GM23338 (cell line): ENCODE measurements at regions not wholly inside any gene's neighbourhood (a gene's known extent, or its start where the extent isn't known, plus 50 kb on each side); places are given as distances from the start of the nearest gene placed in this dataset.
"Not testable (repeated sequence)": the region's sequence is repeated elsewhere in the genome, so short reads cannot be mapped to it uniquely, and the experiment has no call there.

Experiments
- ATAC-seq: fragments of 200-7000 bp; cut with Tn5 transposase; 3 replicates; pipeline ENCODE4 v1.9.1; 2020
- DNase-seq: peaks from one replicate; pipeline ENCODE4 v3.0.0-alpha.2; 2015; ENCODE audit warnings: low spot score
- H2AFZ ChIP-seq: fragments of 200-600 bp; sonication (generic); 2 replicates; pipeline ENCODE4 v1.8.0; 2016; ENCODE audit warnings: antibody characterized with exemption, mild to moderate bottlenecking, moderate library complexity
- H3F3A ChIP-seq: fragments of 200-600 bp; sonication (generic); replicated peaks from 2 replicates; pipeline ENCODE4 v1.8.0; 2017; ENCODE audit warnings: antibody characterized with exemption, mixed run types, low read depth
- H3K27ac ChIP-seq: fragments of 200-600 bp; sonication (generic); 2 replicates; pipeline ENCODE4 v1.6.1; 2016; ENCODE audit warnings: low read depth
- H3K27me3 ChIP-seq: fragments of 200-600 bp; sonication (generic); 2 replicates; pipeline ENCODE4 v1.8.0; 2016; ENCODE audit warnings: mild to moderate bottlenecking, mixed run types, moderate library complexity; ENCODE audit not compliant: insufficient read depth
- H3K36me3 ChIP-seq: fragments of 200-600 bp; sonication (generic); 2 replicates; pipeline ENCODE4 v1.8.0; 2016; ENCODE audit warnings: mild to moderate bottlenecking; ENCODE audit not compliant: insufficient read depth
- H3K4me1 ChIP-seq: fragments of 200-600 bp; sonication (generic); 2 replicates; pipeline ENCODE4 v1.8.0; 2016; ENCODE audit warnings: mild to moderate bottlenecking, moderate library complexity; ENCODE audit not compliant: insufficient read depth
- H3K4me2 ChIP-seq: fragments of 200-600 bp; sonication (generic); 2 replicates; pipeline ENCODE4 v1.7.1; 2017; ENCODE audit warnings: mixed run types
- H3K4me3 ChIP-seq: fragments of 200-600 bp; sonication (generic); 2 replicates; pipeline ENCODE4 v1.6.1; 2016; ENCODE audit warnings: mixed run types
- H3K79me2 ChIP-seq: fragments of 200-600 bp; sonication (generic); replicated peaks from 2 replicates; pipeline ENCODE4 v1.8.0; 2017; ENCODE audit warnings: mild to moderate bottlenecking; ENCODE audit not compliant: insufficient read depth
- H3K9me2 ChIP-seq: fragments of 200-600 bp; sonication (generic); 2 replicates; pipeline ENCODE4 v1.8.0; 2017; ENCODE audit not compliant: insufficient read depth
- H4K20me1 ChIP-seq: fragments of 200-600 bp; sonication (generic); replicated peaks from 2 replicates; pipeline ENCODE4 v1.8.0; 2017; ENCODE audit warnings: mild to moderate bottlenecking; ENCODE audit not compliant: insufficient read depth
- H3K27ac Mint-ChIP-seq: 2 replicates; pipeline ENCODE4 v1.8.0; 2020; ENCODE audit warnings: inconsistent platforms, mild to moderate bottlenecking, moderate library complexity, mixed read lengths
- H3K27me3 Mint-ChIP-seq: 3 replicates; pipeline ENCODE4 v1.8.0; 2022; ENCODE audit warnings: low read depth, mild to moderate bottlenecking, moderate library complexity, mixed read lengths, inconsistent platforms; ENCODE audit not compliant: insufficient read depth, poor library complexity
- H3K36me3 Mint-ChIP-seq: 3 replicates; pipeline ENCODE4 v1.8.0; 2021; ENCODE audit warnings: low read depth, mild to moderate bottlenecking, inconsistent platforms, moderate library complexity, mixed read lengths
- H3K4me1 Mint-ChIP-seq: 3 replicates; pipeline ENCODE4 v1.8.0; 2020; ENCODE audit warnings: mild to moderate bottlenecking, inconsistent platforms, mixed read lengths
- H3K4me3 Mint-ChIP-seq: 3 replicates; pipeline ENCODE4 v1.8.0; 2021; ENCODE audit warnings: moderate library complexity, mild to moderate bottlenecking, inconsistent platforms, mixed read lengths
- H3K9me3 Mint-ChIP-seq: 3 replicates; pipeline ENCODE4 v1.8.0; 2020; ENCODE audit warnings: moderate library complexity, mild to moderate bottlenecking, inconsistent platforms, mixed read lengths
- CREB1 ChIP-seq: fragments of 250-450 bp; sonication (Bioruptor Pico); IDR thresholded peaks from 2 replicates; pipeline ENCODE4 v1.5.0; 2020; ENCODE audit warnings: low read depth, mild to moderate bottlenecking, moderate library complexity
- EZH2 ChIP-seq: fragments of 200-600 bp; sonication (generic); IDR thresholded peaks from one replicate; pipeline ENCODE4 v1.8.0; 2017; ENCODE audit warnings: antibody characterized with exemption, mild to moderate bottlenecking, low read depth; ENCODE audit not compliant: unreplicated experiment
- EZH2phosphoT487 ChIP-seq: fragments of 200-600 bp; sonication (generic); IDR thresholded peaks from one replicate; pipeline ENCODE4 v1.8.1; 2018; ENCODE audit warnings: antibody characterized with exemption; ENCODE audit not compliant: unreplicated experiment
- NANOG ChIP-seq: IDR thresholded peaks from 2 replicates; pipeline ENCODE4 v1.6.1; 2016; ENCODE audit warnings: antibody characterized with exemption, borderline replicate concordance
- ZNF331 ChIP-seq: fragments of 250-450 bp; sonication (Bioruptor Pico); IDR thresholded peaks from 2 replicates; pipeline ENCODE4 v1.5.0; 2020; ENCODE audit warnings: low read depth, mild to moderate bottlenecking, moderate library complexity
- TF ChIP-seq, protein P1 (sequence below): IDR thresholded peaks from 2 replicates; pipeline ENCODE4 v1.6.1; 2016; ENCODE audit warnings: antibody characterized with exemption
- TF ChIP-seq, protein P2 (sequence below): fragments of 250-450 bp; sonication (Bioruptor Pico); IDR thresholded peaks from 2 replicates; pipeline ENCODE4 v1.5.0; 2020; ENCODE audit warnings: mild to moderate bottlenecking, moderate library complexity
- TF ChIP-seq, protein P3 (sequence below): IDR thresholded peaks from one replicate; pipeline ENCODE4 v1.6.1; 2018; ENCODE audit warnings: antibody characterized with exemption; ENCODE audit not compliant: unreplicated experiment

DNA sequence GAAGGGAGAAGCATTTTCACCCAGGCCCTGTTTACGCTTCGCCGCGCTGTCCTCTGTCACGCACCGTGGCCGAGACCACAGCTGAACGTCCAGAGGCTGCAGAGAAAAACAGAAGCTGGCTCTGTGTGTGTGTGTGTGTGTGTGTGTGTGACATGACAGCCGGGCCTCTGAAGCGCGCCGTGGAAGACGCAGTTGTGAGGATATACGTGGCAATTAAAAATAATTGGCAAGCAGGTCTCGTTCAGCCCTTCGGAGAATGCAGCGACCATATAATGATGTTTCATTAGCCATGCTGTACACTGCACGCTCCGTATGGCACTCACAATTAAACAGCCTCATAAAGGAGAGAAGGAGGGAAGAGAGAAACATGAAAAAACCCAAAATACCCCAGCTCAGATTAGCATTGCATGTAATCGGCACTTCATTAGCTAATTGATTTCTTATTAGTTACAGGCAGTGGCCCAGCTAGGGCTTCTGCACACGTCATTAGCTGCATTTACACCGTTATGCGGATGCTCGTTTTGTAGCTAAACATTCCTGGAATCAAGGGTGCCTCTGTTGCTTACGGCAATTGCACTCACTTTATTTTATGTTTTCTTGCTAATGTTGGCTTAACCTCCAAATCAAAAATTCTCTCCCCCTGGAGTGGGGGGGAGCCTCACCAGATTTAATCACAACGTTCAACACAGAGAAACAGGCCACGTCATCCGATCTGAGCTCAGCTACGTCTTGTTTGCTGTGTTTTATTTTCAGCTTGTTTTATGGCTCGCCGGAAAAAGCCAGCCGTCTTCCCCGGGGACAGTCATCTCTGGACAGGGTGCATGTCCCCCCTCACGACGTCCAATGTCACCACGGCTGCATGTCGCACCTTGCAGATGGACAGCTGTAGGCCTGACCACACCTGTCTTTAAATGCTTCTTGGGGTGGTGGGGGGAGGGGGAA lies 74.6 kb upstream of the SHOX start:
- TF ChIP-seq CREB1 (CRISPR knock-in tag) (no peak), NANOG (no peak), EZH2phosphoT487 (no peak), EZH2 (no peak), ZNF331 (CRISPR knock-in tag) (no peak)
- TF ChIP-seq, protein P1, sequence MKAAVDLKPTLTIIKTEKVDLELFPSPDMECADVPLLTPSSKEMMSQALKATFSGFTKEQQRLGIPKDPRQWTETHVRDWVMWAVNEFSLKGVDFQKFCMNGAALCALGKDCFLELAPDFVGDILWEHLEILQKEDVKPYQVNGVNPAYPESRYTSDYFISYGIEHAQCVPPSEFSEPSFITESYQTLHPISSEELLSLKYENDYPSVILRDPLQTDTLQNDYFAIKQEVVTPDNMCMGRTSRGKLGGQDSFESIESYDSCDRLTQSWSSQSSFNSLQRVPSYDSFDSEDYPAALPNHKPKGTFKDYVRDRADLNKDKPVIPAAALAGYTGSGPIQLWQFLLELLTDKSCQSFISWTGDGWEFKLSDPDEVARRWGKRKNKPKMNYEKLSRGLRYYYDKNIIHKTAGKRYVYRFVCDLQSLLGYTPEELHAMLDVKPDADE = no peak
- TF ChIP-seq, protein P2, sequence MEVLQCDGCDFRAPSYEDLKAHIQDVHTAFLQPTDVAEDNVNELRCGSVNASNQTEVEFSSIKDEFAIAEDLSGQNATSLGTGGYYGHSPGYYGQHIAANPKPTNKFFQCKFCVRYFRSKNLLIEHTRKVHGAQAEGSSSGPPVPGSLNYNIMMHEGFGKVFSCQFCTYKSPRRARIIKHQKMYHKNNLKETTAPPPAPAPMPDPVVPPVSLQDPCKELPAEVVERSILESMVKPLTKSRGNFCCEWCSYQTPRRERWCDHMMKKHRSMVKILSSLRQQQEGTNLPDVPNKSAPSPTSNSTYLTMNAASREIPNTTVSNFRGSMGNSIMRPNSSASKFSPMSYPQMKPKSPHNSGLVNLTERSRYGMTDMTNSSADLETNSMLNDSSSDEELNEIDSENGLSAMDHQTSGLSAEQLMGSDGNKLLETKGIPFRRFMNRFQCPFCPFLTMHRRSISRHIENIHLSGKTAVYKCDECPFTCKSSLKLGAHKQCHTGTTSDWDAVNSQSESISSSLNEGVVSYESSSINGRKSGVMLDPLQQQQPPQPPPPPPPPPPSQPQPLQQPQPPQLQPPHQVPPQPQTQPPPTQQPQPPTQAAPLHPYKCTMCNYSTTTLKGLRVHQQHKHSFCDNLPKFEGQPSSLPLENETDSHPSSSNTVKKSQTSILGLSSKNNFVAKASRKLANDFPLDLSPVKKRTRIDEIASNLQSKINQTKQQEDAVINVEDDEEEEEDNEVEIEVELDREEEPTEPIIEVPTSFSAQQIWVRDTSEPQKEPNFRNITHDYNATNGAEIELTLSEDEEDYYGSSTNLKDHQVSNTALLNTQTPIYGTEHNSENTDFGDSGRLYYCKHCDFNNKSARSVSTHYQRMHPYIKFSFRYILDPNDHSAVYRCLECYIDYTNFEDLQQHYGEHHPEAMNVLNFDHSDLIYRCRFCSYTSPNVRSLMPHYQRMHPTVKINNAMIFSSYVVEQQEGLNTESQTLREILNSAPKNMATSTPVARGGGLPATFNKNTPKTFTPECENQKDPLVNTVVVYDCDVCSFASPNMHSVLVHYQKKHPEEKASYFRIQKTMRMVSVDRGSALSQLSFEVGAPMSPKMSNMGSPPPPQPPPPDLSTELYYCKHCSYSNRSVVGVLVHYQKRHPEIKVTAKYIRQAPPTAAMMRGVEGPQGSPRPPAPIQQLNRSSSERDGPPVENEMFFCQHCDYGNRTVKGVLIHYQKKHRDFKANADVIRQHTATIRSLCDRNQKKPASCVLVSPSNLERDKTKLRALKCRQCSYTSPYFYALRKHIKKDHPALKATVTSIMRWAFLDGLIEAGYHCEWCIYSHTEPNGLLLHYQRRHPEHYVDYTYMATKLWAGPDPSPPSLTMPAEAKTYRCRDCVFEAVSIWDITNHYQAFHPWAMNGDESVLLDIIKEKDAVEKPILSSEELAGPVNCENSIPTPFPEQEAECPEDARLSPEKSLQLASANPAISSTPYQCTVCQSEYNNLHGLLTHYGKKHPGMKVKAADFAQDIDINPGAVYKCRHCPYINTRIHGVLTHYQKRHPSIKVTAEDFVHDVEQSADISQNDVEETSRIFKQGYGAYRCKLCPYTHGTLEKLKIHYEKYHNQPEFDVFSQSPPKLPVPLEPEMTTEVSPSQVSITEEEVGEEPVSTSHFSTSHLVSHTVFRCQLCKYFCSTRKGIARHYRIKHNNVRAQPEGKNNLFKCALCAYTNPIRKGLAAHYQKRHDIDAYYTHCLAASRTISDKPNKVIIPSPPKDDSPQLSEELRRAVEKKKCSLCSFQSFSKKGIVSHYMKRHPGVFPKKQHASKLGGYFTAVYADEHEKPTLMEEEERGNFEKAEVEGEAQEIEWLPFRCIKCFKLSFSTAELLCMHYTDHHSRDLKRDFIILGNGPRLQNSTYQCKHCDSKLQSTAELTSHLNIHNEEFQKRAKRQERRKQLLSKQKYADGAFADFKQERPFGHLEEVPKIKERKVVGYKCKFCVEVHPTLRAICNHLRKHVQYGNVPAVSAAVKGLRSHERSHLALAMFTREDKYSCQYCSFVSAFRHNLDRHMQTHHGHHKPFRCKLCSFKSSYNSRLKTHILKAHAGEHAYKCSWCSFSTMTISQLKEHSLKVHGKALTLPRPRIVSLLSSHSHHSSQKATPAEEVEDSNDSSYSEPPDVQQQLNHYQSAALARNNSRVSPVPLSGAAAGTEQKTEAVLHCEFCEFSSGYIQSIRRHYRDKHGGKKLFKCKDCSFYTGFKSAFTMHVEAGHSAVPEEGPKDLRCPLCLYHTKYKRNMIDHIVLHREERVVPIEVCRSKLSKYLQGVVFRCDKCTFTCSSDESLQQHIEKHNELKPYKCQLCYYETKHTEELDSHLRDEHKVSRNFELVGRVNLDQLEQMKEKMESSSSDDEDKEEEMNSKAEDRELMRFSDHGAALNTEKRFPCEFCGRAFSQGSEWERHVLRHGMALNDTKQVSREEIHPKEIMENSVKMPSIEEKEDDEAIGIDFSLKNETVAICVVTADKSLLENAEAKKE (CRISPR knock-in tag) = no peak
- TF ChIP-seq, protein P3, sequence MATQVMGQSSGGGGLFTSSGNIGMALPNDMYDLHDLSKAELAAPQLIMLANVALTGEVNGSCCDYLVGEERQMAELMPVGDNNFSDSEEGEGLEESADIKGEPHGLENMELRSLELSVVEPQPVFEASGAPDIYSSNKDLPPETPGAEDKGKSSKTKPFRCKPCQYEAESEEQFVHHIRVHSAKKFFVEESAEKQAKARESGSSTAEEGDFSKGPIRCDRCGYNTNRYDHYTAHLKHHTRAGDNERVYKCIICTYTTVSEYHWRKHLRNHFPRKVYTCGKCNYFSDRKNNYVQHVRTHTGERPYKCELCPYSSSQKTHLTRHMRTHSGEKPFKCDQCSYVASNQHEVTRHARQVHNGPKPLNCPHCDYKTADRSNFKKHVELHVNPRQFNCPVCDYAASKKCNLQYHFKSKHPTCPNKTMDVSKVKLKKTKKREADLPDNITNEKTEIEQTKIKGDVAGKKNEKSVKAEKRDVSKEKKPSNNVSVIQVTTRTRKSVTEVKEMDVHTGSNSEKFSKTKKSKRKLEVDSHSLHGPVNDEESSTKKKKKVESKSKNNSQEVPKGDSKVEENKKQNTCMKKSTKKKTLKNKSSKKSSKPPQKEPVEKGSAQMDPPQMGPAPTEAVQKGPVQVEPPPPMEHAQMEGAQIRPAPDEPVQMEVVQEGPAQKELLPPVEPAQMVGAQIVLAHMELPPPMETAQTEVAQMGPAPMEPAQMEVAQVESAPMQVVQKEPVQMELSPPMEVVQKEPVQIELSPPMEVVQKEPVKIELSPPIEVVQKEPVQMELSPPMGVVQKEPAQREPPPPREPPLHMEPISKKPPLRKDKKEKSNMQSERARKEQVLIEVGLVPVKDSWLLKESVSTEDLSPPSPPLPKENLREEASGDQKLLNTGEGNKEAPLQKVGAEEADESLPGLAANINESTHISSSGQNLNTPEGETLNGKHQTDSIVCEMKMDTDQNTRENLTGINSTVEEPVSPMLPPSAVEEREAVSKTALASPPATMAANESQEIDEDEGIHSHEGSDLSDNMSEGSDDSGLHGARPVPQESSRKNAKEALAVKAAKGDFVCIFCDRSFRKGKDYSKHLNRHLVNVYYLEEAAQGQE = no peak
- Histone ChIP-seq H3K27me3 (no peaks in the 10 kb centered on the region), H3K79me2 (no peaks in the 10 kb centered on the region), H3K4me3 (no peak overlapping the region), H3F3A (no peaks in the 10 kb centered on the region), H3K4me2 (no peak overlapping the region), H3K27ac (no peak overlapping the region), H2AFZ (no peak overlapping the region), H3K9me2 (no peaks in the 10 kb centered on the region), H3K4me1 (no peaks in the 10 kb centered on the region), H3K36me3 (no peaks in the 10 kb centered on the region), H4K20me1 (no peaks in the 10 kb centered on the region)
- ATAC-seq = no peak
- H3K4me3 Mint-ChIP-seq = no peak overlapping the region
- peaks cover 2% of the 10 kb centered on the region for H3K27me3 Mint-ChIP-seq
- peaks cover 88% of the 10 kb centered on the region for H3K9me3 Mint-ChIP-seq
- H3K4me1 Mint-ChIP-seq = no peaks in the 10 kb centered on the region
- no peak for DNase-seq
- peaks cover 33% of the 10 kb centered on the region for H3K36me3 Mint-ChIP-seq
- no peak overlapping the region for H3K27ac Mint-ChIP-seq

DNA sequence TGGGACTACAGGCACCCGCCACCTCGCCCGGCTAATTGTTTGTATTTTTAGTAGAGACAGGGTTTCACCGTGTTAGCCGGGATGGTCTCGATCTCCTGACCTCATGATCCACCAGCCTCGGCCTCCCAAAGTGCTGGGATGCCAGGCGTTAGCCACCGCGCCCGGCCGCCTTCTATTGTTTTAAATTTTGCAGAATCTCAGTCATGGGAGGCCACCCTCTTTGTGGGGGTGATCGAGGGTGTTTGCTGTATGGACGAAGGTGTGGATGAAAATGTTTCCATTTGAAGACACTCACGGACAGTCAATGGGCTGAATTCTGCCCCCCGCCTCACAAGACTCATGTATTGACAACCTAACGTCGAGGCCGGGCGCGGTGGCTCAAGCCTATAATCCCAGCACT lies 73.0 kb upstream of the SHOX start:
- H3K27ac Mint-ChIP-seq, DNase-seq, H4K20me1 ChIP-seq, H3K4me3 ChIP-seq, H3F3A ChIP-seq, H3K9me2 ChIP-seq, H3K4me3 Mint-ChIP-seq, H3K27me3 Mint-ChIP-seq, ATAC-seq, H3K4me2 ChIP-seq, H3K79me2 ChIP-seq, H2AFZ ChIP-seq, H3K4me1 ChIP-seq, H3K4me1 Mint-ChIP-seq, H3K27ac ChIP-seq, H3K36me3 ChIP-seq, H3K27me3 ChIP-seq: not testable (repeated sequence)
- Mint-ChIP-seq H3K9me3 (peaks cover 90% of the 10 kb centered on the region), H3K36me3 (peaks cover 37% of the 10 kb centered on the region)
